Hepatocyte (in vitro differentiated cells): ENCODE measurements at regions not wholly inside any gene's neighbourhood (a gene's known extent, or its start where the extent isn't known, plus 50 kb on each side); places are given as distances from the start of the nearest gene placed in this dataset.

Experiments
- DNase-seq: peaks from one replicate; pipeline ENCODE4 v3.0.0-alpha.2; 2016; ENCODE audit warnings: low spot score
- H2AFZ ChIP-seq: fragments of 200-600 bp; sonication (generic); 2 replicates; pipeline ENCODE4 v1.6.0; 2016; ENCODE audit warnings: antibody characterized with exemption, mild to moderate bottlenecking
- H3K27ac ChIP-seq: fragments of 200-600 bp; sonication (generic); 2 replicates; pipeline ENCODE4 v1.5.1; 2016; ENCODE audit warnings: mild to moderate bottlenecking
- H3K27me3 ChIP-seq: fragments of 200-600 bp; sonication (generic); 2 replicates; pipeline ENCODE4 v1.6.1; 2016
- H3K36me3 ChIP-seq: fragments of 200-600 bp; sonication (generic); replicated peaks from 2 replicates; pipeline ENCODE4 v1.5.1; 2016; ENCODE audit warnings: low read depth; ENCODE audit not compliant: insufficient read depth
- H3K4me1 ChIP-seq: fragments of 200-600 bp; sonication (generic); 2 replicates; pipeline ENCODE4 v1.5.1; 2016; ENCODE audit warnings: mild to moderate bottlenecking, moderate library complexity; ENCODE audit not compliant: insufficient read depth
- H3K4me2 ChIP-seq: fragments of 200-600 bp; sonication (generic); 2 replicates; pipeline ENCODE4 v1.6.0; 2016
- H3K4me3 ChIP-seq: fragments of 200-600 bp; sonication (generic); 2 replicates; pipeline ENCODE4 v1.5.1; 2016; ENCODE audit warnings: mild to moderate bottlenecking
- H3K79me2 ChIP-seq: fragments of 200-600 bp; sonication (generic); 2 replicates; pipeline ENCODE4 v1.6.0; 2017; ENCODE audit warnings: mild to moderate bottlenecking
- H3K9me2 ChIP-seq: fragments of 200-600 bp; sonication (generic); replicated peaks from 2 replicates; pipeline ENCODE4 v1.6.0; 2017; ENCODE audit warnings: mild to moderate bottlenecking; ENCODE audit not compliant: insufficient read depth
- H3K9me3 ChIP-seq: fragments of 200-600 bp; sonication (generic); 2 replicates; pipeline ENCODE4 v1.5.1; 2016; ENCODE audit warnings: low read depth, mild to moderate bottlenecking
- H4K20me1 ChIP-seq: fragments of 200-600 bp; sonication (generic); 2 replicates; pipeline ENCODE4 v1.6.0; 2016; ENCODE audit warnings: mild to moderate bottlenecking; ENCODE audit not compliant: insufficient read depth, poor library complexity, severe bottlenecking
- EZH2 ChIP-seq: fragments of 200-600 bp; sonication (generic); IDR thresholded peaks from 2 replicates; pipeline ENCODE4 v1.6.1; 2016; ENCODE audit warnings: antibody characterized with exemption, mild to moderate bottlenecking, borderline replicate concordance
- EZH2phosphoT487 ChIP-seq: fragments of 200-600 bp; sonication (generic); IDR thresholded peaks from one replicate; pipeline ENCODE4 v1.6.1; 2018; ENCODE audit warnings: antibody characterized with exemption, mild to moderate bottlenecking, low read depth, moderate library complexity; ENCODE audit not compliant: unreplicated experiment, severe bottlenecking
- WGBS: methylation state at CpG from one replicate; pipeline ENCODE4 v1.1.6; 2016; ENCODE audit warnings: low lambda C conversion rate; ENCODE audit errors: missing lambda C conversion rate; 5-methylcytosine and 5-hydroxymethylcytosine counted together
- TF ChIP-seq, protein P1 (sequence below): fragments of 200-600 bp; sonication (generic); IDR thresholded peaks from 2 replicates; pipeline ENCODE4 v1.5.1; 2016; ENCODE audit warnings: antibody characterized with exemption, mild to moderate bottlenecking; ENCODE audit not compliant: poor library complexity

DNA sequence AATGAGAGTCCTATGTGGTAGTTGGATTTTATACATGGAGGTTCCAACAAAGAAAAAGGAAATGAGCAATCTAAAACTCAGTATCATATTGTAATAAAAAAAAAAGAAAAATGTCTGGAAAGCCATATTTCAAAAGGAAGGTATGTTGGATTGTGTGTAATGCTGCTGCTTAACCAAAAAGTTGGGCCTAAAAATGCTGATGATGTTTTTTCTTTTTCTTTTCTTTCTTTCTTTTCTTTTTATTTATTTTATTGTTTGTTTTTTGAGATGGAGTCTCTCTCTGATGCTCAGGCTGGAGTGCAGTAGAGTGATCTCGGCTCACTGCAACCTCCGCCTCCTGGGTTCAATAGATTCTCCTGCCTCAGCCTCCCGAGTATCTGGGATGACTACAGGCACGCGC lies 1424.0 kb upstream of the CDH6 start:
- H3K9me3 ChIP-seq, result no peaks in the 10 kb centered on the region
- H3K27me3 ChIP-seq, result no peaks in the 10 kb centered on the region
- no peaks in the 10 kb centered on the region for H3K79me2 ChIP-seq
- H3K4me1 ChIP-seq, result no peaks in the 10 kb centered on the region
- no peaks in the 10 kb centered on the region for H3K9me2 ChIP-seq
- no peak for DNase-seq
- no peaks in the 10 kb centered on the region for H3K36me3 ChIP-seq
- TF ChIP-seq, protein P1, sequence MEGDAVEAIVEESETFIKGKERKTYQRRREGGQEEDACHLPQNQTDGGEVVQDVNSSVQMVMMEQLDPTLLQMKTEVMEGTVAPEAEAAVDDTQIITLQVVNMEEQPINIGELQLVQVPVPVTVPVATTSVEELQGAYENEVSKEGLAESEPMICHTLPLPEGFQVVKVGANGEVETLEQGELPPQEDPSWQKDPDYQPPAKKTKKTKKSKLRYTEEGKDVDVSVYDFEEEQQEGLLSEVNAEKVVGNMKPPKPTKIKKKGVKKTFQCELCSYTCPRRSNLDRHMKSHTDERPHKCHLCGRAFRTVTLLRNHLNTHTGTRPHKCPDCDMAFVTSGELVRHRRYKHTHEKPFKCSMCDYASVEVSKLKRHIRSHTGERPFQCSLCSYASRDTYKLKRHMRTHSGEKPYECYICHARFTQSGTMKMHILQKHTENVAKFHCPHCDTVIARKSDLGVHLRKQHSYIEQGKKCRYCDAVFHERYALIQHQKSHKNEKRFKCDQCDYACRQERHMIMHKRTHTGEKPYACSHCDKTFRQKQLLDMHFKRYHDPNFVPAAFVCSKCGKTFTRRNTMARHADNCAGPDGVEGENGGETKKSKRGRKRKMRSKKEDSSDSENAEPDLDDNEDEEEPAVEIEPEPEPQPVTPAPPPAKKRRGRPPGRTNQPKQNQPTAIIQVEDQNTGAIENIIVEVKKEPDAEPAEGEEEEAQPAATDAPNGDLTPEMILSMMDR, result no peak
- no peak for TF ChIP-seq EZH2
- no peak for TF ChIP-seq EZH2phosphoT487
- no peak overlapping the region for H3K4me3 ChIP-seq
- no peak overlapping the region for H3K4me2 ChIP-seq
- H2AFZ ChIP-seq, result no peak overlapping the region
- no peak overlapping the region for H3K27ac ChIP-seq
- 95% methylated on average over 5 of the region's 5 CpGs for WGBS
- H4K20me1 ChIP-seq, result no peaks in the 10 kb centered on the region

- Histone ChIP-seq H3K27ac (no peak overlapping the region), H4K20me1 (no peaks in the 10 kb centered on the region), H3K9me3 (no peaks in the 10 kb centered on the region), H3K4me2 (peak overlapping the region; percentile 41), H2AFZ (no peak overlapping the region), H3K36me3 (no peaks in the 10 kb centered on the region), H3K27me3 (no peaks in the 10 kb centered on the region), H3K4me3 (no peak overlapping the region), H3K9me2 (no peaks in the 10 kb centered on the region), H3K79me2 (no peaks in the 10 kb centered on the region), H3K4me1 (peaks cover 17% of the 10 kb centered on the region)
- DNase-seq, result peak; percentile 73
- 8% methylated on average over 3 of the region's 3 CpGs for WGBS
- TF ChIP-seq EZH2phosphoT487 (peak; percentile 41), EZH2 (no peak)
- TF ChIP-seq, protein P1, result no peak
Measured at GRCh38 chr5:29758986-29759421, 1434.5 kb upstream of the CDH6 start.

GRCh38 chr5:29750453-29750852 lies 1443.0 kb upstream of the CDH6 start:
- no peak for TF ChIP-seq EZH2phosphoT487
- TF ChIP-seq, protein P1, result no peak
- TF ChIP-seq EZH2, result no peak
- 76% methylated on average over 2 of the region's 2 CpGs for WGBS
- H2AFZ ChIP-seq, result no peak overlapping the region
- H4K20me1 ChIP-seq, result no peaks in the 10 kb centered on the region
- no peaks in the 10 kb centered on the region for H3K36me3 ChIP-seq
- H3K4me2 ChIP-seq, result no peak overlapping the region
- H3K27ac ChIP-seq, result no peak overlapping the region
- H3K4me3 ChIP-seq, result no peak overlapping the region
- H3K79me2 ChIP-seq, result no peaks in the 10 kb centered on the region
- H3K9me3 ChIP-seq, result no peaks in the 10 kb centered on the region
- no peaks in the 10 kb centered on the region for H3K27me3 ChIP-seq
- no peaks in the 10 kb centered on the region for H3K4me1 ChIP-seq
- H3K9me2 ChIP-seq, result no peaks in the 10 kb centered on the region
- DNase-seq, result no peak

GRCh38 chr5:29744618-29745017 lies 1448.9 kb upstream of the CDH6 start:
- no peaks in the 10 kb centered on the region for H3K9me2 ChIP-seq
- no peaks in the 10 kb centered on the region for H3K9me3 ChIP-seq
- WGBS, result 90% methylated on average over 3 of the region's 3 CpGs
- no peaks in the 10 kb centered on the region for H3K4me1 ChIP-seq
- no peak overlapping the region for H3K4me3 ChIP-seq
- no peaks in the 10 kb centered on the region for H4K20me1 ChIP-seq
- H3K36me3 ChIP-seq, result no peaks in the 10 kb centered on the region
- H3K4me2 ChIP-seq, result no peak overlapping the region
- H3K79me2 ChIP-seq, result no peaks in the 10 kb centered on the region
- DNase-seq, result no peak
- H3K27ac ChIP-seq, result no peak overlapping the region
- H3K27me3 ChIP-seq, result no peaks in the 10 kb centered on the region
- H2AFZ ChIP-seq, result no peak overlapping the region
- TF ChIP-seq, protein P1, result no peak
- TF ChIP-seq EZH2, result no peak
- TF ChIP-seq EZH2phosphoT487, result no peak
